GM06990 (cell line): ENCODE measurements at regions not wholly inside any gene's neighbourhood (a gene's known extent, or its start where the extent isn't known, plus 50 kb on each side); places are given as distances from the start of the nearest gene placed in this dataset.

Experiments
- DNase-seq: peaks from one replicate; pipeline ENCODE4 v3.0.0-alpha.2; 2011; ENCODE audit not compliant: insufficient read length; ENCODE audit errors: extremely low read depth
- H3K27me3 ChIP-seq: replicated peaks from 2 replicates; pipeline ENCODE4 v1.6.0; 2011; ENCODE audit warnings: low read length; ENCODE audit not compliant: control insufficient read depth, insufficient read depth
- H3K36me3 ChIP-seq: 2 replicates; pipeline ENCODE4 v1.5.1; 2011; ENCODE audit warnings: low read length; ENCODE audit not compliant: control insufficient read depth, insufficient read depth
- H3K4me3 ChIP-seq: replicated peaks from 2 replicates; pipeline ENCODE4 v1.5.1; 2011; ENCODE audit warnings: low read depth, mild to moderate bottlenecking, control low read depth, low read length
- CTCF ChIP-seq: IDR thresholded peaks from 2 replicates; pipeline ENCODE4 v1.5.1; 2011; ENCODE audit warnings: low read length, control low read depth, mild to moderate bottlenecking, inconsistent platforms; ENCODE audit not compliant: insufficient read depth, poor library complexity, severe bottlenecking

GRCh38 chr12:28766398-28766797 is 382.7 kb upstream of the FAR2 start:
- Histone ChIP-seq H3K36me3 (no peaks in the 10 kb centered on the region), H3K27me3 (no peaks in the 10 kb centered on the region), H3K4me3 (no peak overlapping the region)
- DNase-seq: no peak
- TF ChIP-seq CTCF: no peak

GRCh38 chr12:28767836-28768348 is 381.2 kb upstream of the FAR2 start:
- no peak for DNase-seq
- Histone ChIP-seq H3K4me3 (no peak overlapping the region), H3K27me3 (no peaks in the 10 kb centered on the region), H3K36me3 (no peaks in the 10 kb centered on the region)
- TF ChIP-seq CTCF: no peak

GRCh38 chr12:28770322-28770721 is 378.8 kb upstream of the FAR2 start:
- Histone ChIP-seq H3K4me3 (no peak overlapping the region), H3K27me3 (no peaks in the 10 kb centered on the region), H3K36me3 (no peaks in the 10 kb centered on the region)
- TF ChIP-seq CTCF: no peak
- DNase-seq: no peak

GRCh38 chr12:28771968-28772367 is 377.1 kb upstream of the FAR2 start:
- DNase-seq: no peak
- TF ChIP-seq CTCF: no peak

GRCh38 chr12:28775556-28775955 is 373.5 kb upstream of the FAR2 start:
- no peak for TF ChIP-seq CTCF
- H3K27me3 ChIP-seq: no peaks in the 10 kb centered on the region

More at GRCh38 chr12:28771968-28772367, 377.1 kb upstream of the FAR2 start:
- H3K4me3 ChIP-seq: no peak overlapping the region
- no peaks in the 10 kb centered on the region for H3K36me3 ChIP-seq
- H3K27me3 ChIP-seq: no peaks in the 10 kb centered on the region

GRCh38 chr12:28776220-28776619 is 372.9 kb upstream of the FAR2 start:
- no peak for TF ChIP-seq CTCF
- no peaks in the 10 kb centered on the region for H3K27me3 ChIP-seq
- no peak overlapping the region for H3K4me3 ChIP-seq
- H3K36me3 ChIP-seq: no peaks in the 10 kb centered on the region
- no peak for DNase-seq

More at GRCh38 chr12:28775556-28775955, 373.5 kb upstream of the FAR2 start:
- H3K36me3 ChIP-seq: no peaks in the 10 kb centered on the region
- H3K4me3 ChIP-seq: no peak overlapping the region
- no peak for DNase-seq
